Mesenchymal stem cell (in vitro differentiated cells and primary cell): ENCODE measurements at regions not wholly inside any gene's neighbourhood (a gene's known extent, or its start where the extent isn't known, plus 50 kb on each side); places are given as distances from the start of the nearest gene placed in this dataset.

Experiments
- DNase-seq: peaks from one replicate; pipeline ENCODE4 v3.0.0-alpha.2; 2013
- H2AFZ ChIP-seq: one replicate; pipeline ENCODE4 v1.6.1; 2013; ENCODE audit warnings: low read depth, mild to moderate bottlenecking, control low read depth, inconsistent platforms, low read length, moderate library complexity
- H2AK5ac ChIP-seq: 2 replicates; pipeline ENCODE4 v1.6.1; 2013; ENCODE audit warnings: low read length, moderate library complexity, mild to moderate bottlenecking, inconsistent platforms; ENCODE audit not compliant: severe bottlenecking
- H2BK120ac ChIP-seq: one replicate; pipeline ENCODE4 v1.6.1; 2013; ENCODE audit warnings: low read depth, mild to moderate bottlenecking, inconsistent platforms, low read length, moderate library complexity
- H2BK12ac ChIP-seq, 2 experiments: one replicate each; pipeline ENCODE4 v1.6.1; 2013; ENCODE audit warnings: inconsistent platforms in 2 of 2, low read length in 2 of 2, mild to moderate bottlenecking in 2 of 2, moderate library complexity in 2 of 2, control low read depth in 1 of 2
- H2BK15ac ChIP-seq: one replicate; pipeline ENCODE4 v1.6.1; 2013; ENCODE audit warnings: mild to moderate bottlenecking, low read depth, inconsistent platforms; ENCODE audit not compliant: poor library complexity, severe bottlenecking
- H2BK5ac ChIP-seq: 2 replicates; pipeline ENCODE4 v1.6.1; 2013; ENCODE audit warnings: low read depth, mild to moderate bottlenecking, low read length, control low read depth, inconsistent platforms; ENCODE audit not compliant: poor library complexity, severe bottlenecking
- H3K14ac ChIP-seq, 2 experiments: one replicate each; pipeline ENCODE4 v1.6.1; 2013; ENCODE audit warnings: inconsistent platforms in 2 of 2, low read length in 2 of 2, control low read depth in 1 of 2, mild to moderate bottlenecking in 1 of 2, moderate library complexity in 1 of 2
- H3K18ac ChIP-seq, 2 experiments: one replicate each; pipeline ENCODE4 v1.6.1; 2013; ENCODE audit warnings: inconsistent platforms in 2 of 2, low read length in 2 of 2, control low read depth in 1 of 2, low read depth in 1 of 2, mild to moderate bottlenecking in 1 of 2
- H3K23ac ChIP-seq, 2 experiments: one replicate each; pipeline ENCODE4 v1.6.1; 2013; ENCODE audit warnings: inconsistent platforms in 2 of 2, low read length in 2 of 2, mild to moderate bottlenecking in 2 of 2, moderate library complexity in 2 of 2, control low read depth in 1 of 2
- H3K27ac ChIP-seq: 2 replicates; pipeline ENCODE4 v1.5.1; 2013; ENCODE audit warnings: mild to moderate bottlenecking, moderate library complexity, low read length, control low read depth, inconsistent platforms; ENCODE audit not compliant: poor library complexity, severe bottlenecking
- H3K27me3 ChIP-seq, 2 experiments: 2 replicates each; pipeline versions ENCODE4 v1.6.1 to v1.7.0; 2013; ENCODE audit warnings: low read length in 2 of 2, mild to moderate bottlenecking in 2 of 2, moderate library complexity in 2 of 2, control low read depth in 1 of 2, inconsistent platforms in 1 of 2; ENCODE audit not compliant: control insufficient read depth in 1 of 2, insufficient read depth in 1 of 2
- H3K36me3 ChIP-seq, 2 experiments: 2 replicates each; pipeline versions ENCODE4 v1.6.1 to v1.7.0; 2013; ENCODE audit warnings: low read length in 2 of 2, control low read depth in 1 of 2, inconsistent platforms in 1 of 2, low read depth in 1 of 2, mild to moderate bottlenecking in 1 of 2; ENCODE audit not compliant: insufficient read depth in 2 of 2, control insufficient read depth in 1 of 2
- H3K4ac ChIP-seq, 2 experiments: one replicate each; pipeline ENCODE4 v1.6.1; 2013; ENCODE audit warnings: inconsistent platforms in 2 of 2, low read length in 2 of 2, mild to moderate bottlenecking in 2 of 2, moderate library complexity in 2 of 2, control low read depth in 1 of 2, low read depth in 1 of 2
- H3K4me1 ChIP-seq: 2 replicates; pipeline ENCODE4 v1.6.1; 2013; ENCODE audit warnings: low read depth, low read length, control low read depth; ENCODE audit not compliant: control insufficient read depth, insufficient read depth
- H3K4me2 ChIP-seq: 2 replicates; pipeline ENCODE4 v1.6.1; 2013; ENCODE audit warnings: low read length, mild to moderate bottlenecking, inconsistent platforms; ENCODE audit not compliant: poor library complexity, severe bottlenecking
- H3K4me3 ChIP-seq, 2 experiments: 2 replicates each; pipeline versions ENCODE4 v1.5.1 to v1.7.0; 2013; ENCODE audit warnings: low read length in 2 of 2, mild to moderate bottlenecking in 2 of 2, control low read depth in 1 of 2, low read depth in 1 of 2; ENCODE audit not compliant: insufficient read depth in 1 of 2
- H3K79me1 ChIP-seq: replicated peaks from 2 replicates; pipeline ENCODE4 v1.6.1; 2013; ENCODE audit warnings: mild to moderate bottlenecking, control low read depth, low read length, inconsistent platforms; ENCODE audit not compliant: poor library complexity, severe bottlenecking
- H3K9ac ChIP-seq: 2 replicates; pipeline ENCODE4 v1.7.0; 2013; ENCODE audit warnings: mild to moderate bottlenecking, low read length, moderate library complexity
- H3K9me3 ChIP-seq: 2 replicates; pipeline ENCODE4 v1.7.0; 2013; ENCODE audit warnings: mild to moderate bottlenecking, low read length; ENCODE audit not compliant: control insufficient read depth
- H4K8ac ChIP-seq: one replicate; pipeline ENCODE4 v1.6.1; 2013; ENCODE audit warnings: inconsistent platforms, mild to moderate bottlenecking, low read length, moderate library complexity
- H4K91ac ChIP-seq: one replicate; pipeline ENCODE4 v1.6.1; 2013; ENCODE audit warnings: mild to moderate bottlenecking, low read length, inconsistent platforms
- WGBS: methylation state at CpG from one replicate; pipeline ENCODE4 v1.1.7; 2013; ENCODE audit warnings: mixed read lengths; 5-methylcytosine and 5-hydroxymethylcytosine counted together

GRCh38 chr21:14690886-14691285, 144.8 kb upstream of the SAMSN1 start:
- no peak overlapping the region for H2AK5ac ChIP-seq
- no peak overlapping the region for H2BK5ac ChIP-seq
- H3K18ac ChIP-seq: no peak overlapping the region
- H2AFZ ChIP-seq: no peak overlapping the region
- no peak overlapping the region for H3K4ac ChIP-seq
- no peak overlapping the region for H4K8ac ChIP-seq
- 74% methylated on average over 2 of the region's 2 CpGs for WGBS
- H3K4me1 ChIP-seq: no peaks in the 10 kb centered on the region
- H3K79me1 ChIP-seq: no peaks in the 10 kb centered on the region
- DNase-seq: no peak
- no peak overlapping the region for H2BK12ac ChIP-seq
- no peaks in the 10 kb centered on the region for H3K9me3 ChIP-seq
- no peak overlapping the region for H4K91ac ChIP-seq
- H2BK15ac ChIP-seq: no peak overlapping the region
- H3K36me3 ChIP-seq: no peaks in the 10 kb centered on the region
- H3K27me3 ChIP-seq: no peaks in the 10 kb centered on the region
- no peak overlapping the region for H3K9ac ChIP-seq
- no peak overlapping the region for H3K23ac ChIP-seq
- H3K4me3 ChIP-seq: no peak overlapping the region
- no peak overlapping the region for H3K14ac ChIP-seq
- no peak overlapping the region for H3K4me2 ChIP-seq
- H3K27ac ChIP-seq: no peak overlapping the region
- H2BK120ac ChIP-seq: no peak overlapping the region

GRCh38 chr21:14688936-14689335, 142.8 kb upstream of the SAMSN1 start:
- Histone ChIP-seq H3K4me2 (no peak overlapping the region), H2BK5ac (no peak overlapping the region), H3K9ac (no peak overlapping the region), H3K23ac (no peak overlapping the region), H2AFZ (no peak overlapping the region), H3K14ac (no peak overlapping the region), H3K4ac (no peak overlapping the region), H4K91ac (no peak overlapping the region), H3K27me3 (no peaks in the 10 kb centered on the region), H2BK15ac (no peak overlapping the region), H3K4me3 (no peak overlapping the region), H3K36me3 (no peaks in the 10 kb centered on the region), H2BK120ac (no peak overlapping the region), H3K9me3 (no peaks in the 10 kb centered on the region), H2AK5ac (no peak overlapping the region), H3K79me1 (no peaks in the 10 kb centered on the region), H3K4me1 (no peaks in the 10 kb centered on the region), H3K18ac (no peak overlapping the region), H2BK12ac (no peak overlapping the region), H4K8ac (no peak overlapping the region), H3K27ac (no peak overlapping the region)
- DNase-seq: no peak
- 95% methylated on average over 1 of the region's 3 CpGs for WGBS

- Histone ChIP-seq H3K27ac (no peak overlapping the region), H2BK12ac (no peak overlapping the region), H4K91ac (no peak overlapping the region), H3K4ac (no peak overlapping the region), H2BK5ac (no peak overlapping the region), H4K8ac (no peak overlapping the region), H2BK15ac (no peak overlapping the region), H3K23ac (no peak overlapping the region), H2AK5ac (no peak overlapping the region), H3K18ac (no peak overlapping the region), H2BK120ac (no peak overlapping the region), H3K9me3 (no peaks in the 10 kb centered on the region), H3K14ac (no peak overlapping the region), H3K79me1 (no peaks in the 10 kb centered on the region), H3K4me1 (no peaks in the 10 kb centered on the region), H3K4me2 (no peak overlapping the region), H3K4me3 (no peak overlapping the region), H3K27me3 (no peaks in the 10 kb centered on the region), H3K9ac (no peak overlapping the region), H2AFZ (no peak overlapping the region), H3K36me3 (no peaks in the 10 kb centered on the region)
- 100% methylated on average over 1 of the region's 3 CpGs for WGBS
- DNase-seq: no peak
Observed at GRCh38 chr21:14688412-14688811, 142.3 kb upstream of the SAMSN1 start.

- H2AK5ac ChIP-seq: no peak overlapping the region
- no peak overlapping the region for H3K4me2 ChIP-seq
- H2AFZ ChIP-seq: no peak overlapping the region
- no peaks in the 10 kb centered on the region for H3K27me3 ChIP-seq
- no peak overlapping the region for H3K4me3 ChIP-seq
- no peaks in the 10 kb centered on the region for H3K36me3 ChIP-seq
- no peak overlapping the region for H3K23ac ChIP-seq
- no peak overlapping the region for H4K91ac ChIP-seq
- no peak for DNase-seq
- H3K9ac ChIP-seq: no peak overlapping the region
- no peak overlapping the region for H2BK15ac ChIP-seq
- no peak overlapping the region for H3K27ac ChIP-seq
- no peak overlapping the region for H3K14ac ChIP-seq
- H3K4ac ChIP-seq: no peak overlapping the region
- no peak overlapping the region for H4K8ac ChIP-seq
- H2BK5ac ChIP-seq: no peak overlapping the region
- no peak overlapping the region for H2BK12ac ChIP-seq
- H3K18ac ChIP-seq: no peak overlapping the region
- H2BK120ac ChIP-seq: no peak overlapping the region
- H3K9me3 ChIP-seq: no peaks in the 10 kb centered on the region
- H3K4me1 ChIP-seq: no peaks in the 10 kb centered on the region
- H3K79me1 ChIP-seq: no peaks in the 10 kb centered on the region
Observed at GRCh38 chr21:14687268-14687625, 141.1 kb upstream of the SAMSN1 start.
